ENCODE measurements at regions not wholly inside any gene's neighbourhood (a gene's known extent, or its start where the extent isn't known, plus 50 kb on each side); places are given as distances from the start of the nearest gene placed in this dataset.
"Not testable (repeated sequence)": the region's sequence is repeated elsewhere in the genome, so short reads cannot be mapped to it uniquely, and the experiment has no call there.

- no peak for DNase-seq
Observed at GRCh38 chr6:144438103-144438502, 153.0 kb downstream of the UTRN start.

DNA sequence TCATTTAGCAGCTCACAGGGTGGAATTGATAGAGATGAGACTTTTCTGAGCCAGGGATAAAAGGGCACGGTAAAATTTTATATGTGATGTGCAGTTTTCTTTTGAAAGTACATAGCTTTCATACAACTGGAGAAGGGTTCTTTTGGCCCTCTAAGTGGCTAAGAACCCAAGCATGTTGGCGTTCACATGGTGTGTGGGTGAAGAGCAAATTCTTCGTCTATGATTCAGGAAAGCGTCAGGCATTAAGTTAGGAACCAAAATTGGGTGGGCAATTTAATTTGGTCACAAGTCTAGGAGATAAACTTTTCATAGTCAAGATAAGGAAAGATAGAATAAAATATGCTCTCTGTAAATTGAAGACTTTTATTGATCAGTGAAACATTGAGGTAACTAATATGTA is 153.9 kb downstream of the UTRN start:
- DNase-seq: no peak

DNA sequence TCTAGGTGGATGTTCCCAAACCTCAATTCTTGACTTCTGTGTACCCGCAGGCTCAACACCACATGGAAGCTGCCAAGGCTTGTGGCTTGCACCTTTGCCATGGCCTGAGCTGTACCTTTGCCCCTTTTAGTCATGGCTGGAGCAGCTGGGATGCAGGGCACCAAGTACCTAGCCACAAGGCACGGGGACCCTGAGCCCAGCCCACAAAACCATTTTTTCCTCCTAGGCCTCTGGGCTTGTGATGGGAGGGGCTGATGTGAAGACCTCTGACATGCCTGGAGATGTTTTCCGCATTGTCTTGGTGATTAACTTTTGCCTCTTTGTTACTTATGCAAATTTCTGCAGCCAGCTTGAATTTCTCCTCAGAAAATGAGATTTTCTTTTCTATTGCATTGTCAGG is 156.7 kb downstream of the UTRN start:
- not testable (repeated sequence) for DNase-seq

DNA sequence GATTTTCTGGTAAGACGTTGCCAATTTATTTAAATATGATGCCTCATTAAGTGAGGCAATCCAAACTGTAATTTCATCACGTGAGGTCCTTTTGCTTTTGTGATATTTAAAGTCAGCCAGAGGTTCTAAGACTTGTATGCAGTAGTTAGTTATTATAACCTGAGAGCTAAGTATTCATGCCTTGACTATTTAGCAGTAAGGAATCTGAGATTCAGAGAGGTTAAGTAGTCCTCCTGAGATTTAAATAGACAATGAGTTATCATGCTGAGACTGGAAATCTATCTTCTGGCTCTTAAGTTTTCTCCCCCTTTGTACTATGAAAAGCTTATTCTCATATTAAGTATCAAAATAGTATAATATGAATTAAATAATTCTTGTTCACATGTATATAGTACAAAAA is 158.0 kb downstream of the UTRN start:
- no peak for DNase-seq

GRCh38 chr6:144447472-144447871 is 162.3 kb downstream of the UTRN start:
- no peak for DNase-seq

GRCh38 chr6:144449218-144449617 is 164.1 kb downstream of the UTRN start:
- DNase-seq: no peak

GRCh38 chr6:144449911-144450597 is 164.9 kb downstream of the UTRN start:
- no peak for DNase-seq

DNA sequence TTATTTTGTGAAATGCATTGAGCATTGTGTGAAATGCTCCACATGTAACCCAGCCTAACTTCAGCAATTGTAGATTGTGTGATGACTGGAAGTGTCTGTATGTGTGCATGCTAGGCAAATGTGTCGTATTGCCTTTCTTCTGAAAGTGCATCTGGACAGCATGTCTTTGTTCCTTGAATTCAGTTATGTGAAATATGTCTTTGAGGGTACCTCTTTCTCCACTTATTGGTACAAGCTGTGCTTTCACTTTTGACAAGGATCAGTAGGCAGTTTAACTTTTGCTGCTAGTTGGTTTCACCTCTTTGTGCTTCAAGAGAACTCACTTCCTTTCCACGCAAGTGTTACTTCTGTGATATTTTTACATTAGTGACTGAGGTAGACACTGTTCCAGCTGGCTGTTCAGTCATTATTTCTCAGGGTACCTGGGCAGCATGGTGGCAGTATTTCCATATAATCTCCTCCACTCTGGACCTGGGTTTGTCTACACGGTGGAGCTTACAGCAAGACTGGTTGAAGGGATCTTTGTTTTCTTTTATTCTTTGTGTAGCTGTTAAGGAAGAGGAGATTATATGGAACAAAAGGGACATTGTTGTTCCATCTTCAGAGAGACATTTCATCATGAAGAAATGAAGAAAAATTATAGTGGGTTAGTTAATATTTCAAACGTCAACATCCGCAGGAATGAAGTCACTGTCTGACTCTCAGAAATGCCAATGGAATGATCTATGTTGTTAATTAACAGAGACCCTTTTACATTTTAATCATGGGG is 175.4 kb downstream of the UTRN start:
- no peak for DNase-seq

- no peak for DNase-seq
Observed at GRCh38 chr6:144462058-144462457, 176.9 kb downstream of the UTRN start.

- no peak for DNase-seq
Observed at GRCh38 chr6:144466716-144467115, 181.6 kb downstream of the UTRN start.

DNA sequence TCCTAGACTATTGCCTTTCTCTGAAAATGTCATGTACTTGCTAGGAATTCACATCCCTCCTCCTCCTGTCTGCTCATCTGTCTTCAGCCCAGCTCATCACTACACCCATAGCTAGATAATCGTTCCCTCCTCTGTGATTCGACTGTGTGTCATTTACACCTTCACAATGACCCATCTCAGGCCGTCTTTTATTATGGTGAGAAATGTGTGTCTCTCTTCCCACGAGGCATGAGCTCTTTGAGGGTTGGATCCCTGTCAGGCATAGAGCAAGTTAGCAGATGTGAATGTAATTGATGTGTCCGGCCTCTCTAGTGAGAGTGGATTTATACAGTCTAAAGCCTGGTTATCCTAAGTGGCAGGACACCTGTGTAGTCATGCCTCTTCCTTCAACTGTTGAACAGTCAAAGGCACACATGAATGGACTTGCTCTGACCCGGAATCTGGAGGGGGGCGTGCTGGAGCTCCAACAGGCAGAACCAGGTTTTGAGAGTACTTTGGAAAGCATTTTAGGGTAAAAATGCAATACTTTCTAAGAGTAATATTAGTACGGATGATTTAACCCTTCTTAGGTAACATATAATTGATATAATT is 182.1 kb downstream of the UTRN start:
- DNase-seq: no peak

DNA sequence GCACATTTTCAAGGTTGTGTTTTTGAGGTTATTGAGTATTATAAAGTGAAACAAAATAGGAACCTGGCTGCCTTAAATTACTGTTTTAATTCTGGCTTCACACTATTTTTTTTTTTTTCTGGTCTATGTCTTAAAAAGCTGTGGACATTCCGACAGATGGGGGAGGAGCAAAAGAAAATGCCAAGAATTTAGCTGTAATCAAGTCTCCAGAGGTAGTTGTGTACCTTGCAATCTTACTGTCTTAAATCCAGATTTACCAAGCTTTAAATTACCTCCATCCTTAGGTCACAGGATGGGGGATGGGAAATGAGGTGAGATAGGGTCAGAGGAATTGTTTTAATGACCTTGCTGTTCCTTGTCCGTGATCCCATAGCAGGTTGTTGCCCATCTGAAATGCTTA is 182.8 kb downstream of the UTRN start:
- DNase-seq: no peak

DNA sequence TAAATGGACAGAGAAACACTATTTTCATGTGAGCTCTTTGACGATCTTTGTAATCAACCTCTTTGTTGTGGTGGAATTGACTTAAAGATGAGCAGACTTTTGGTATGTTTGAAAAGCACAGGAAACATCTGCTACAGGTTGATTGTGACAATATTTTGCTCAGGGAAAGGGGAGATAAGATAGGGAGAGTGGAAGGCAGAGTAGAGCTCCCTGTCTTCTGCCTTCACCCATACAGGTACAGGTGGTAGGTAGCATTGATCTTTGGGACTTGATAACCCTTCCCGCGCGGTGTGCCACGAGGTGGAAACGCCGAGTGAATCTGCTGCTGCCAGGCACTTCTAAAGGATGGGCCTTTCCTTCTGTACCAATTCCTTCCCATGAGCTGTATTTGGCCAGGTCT is 183.6 kb downstream of the UTRN start:
- no peak for DNase-seq

GRCh38 chr6:144469144-144469575 is 184.0 kb downstream of the UTRN start:
- DNase-seq: no peak

- not testable (repeated sequence) for DNase-seq
Observed at GRCh38 chr6:144470201-144470600, 185.1 kb downstream of the UTRN start.

- no peak for DNase-seq
Observed at GRCh38 chr6:144471986-144472385, 186.9 kb downstream of the UTRN start.

- no peak for DNase-seq
Observed at GRCh38 chr6:144474290-144474689, 189.2 kb downstream of the UTRN start.

DNA sequence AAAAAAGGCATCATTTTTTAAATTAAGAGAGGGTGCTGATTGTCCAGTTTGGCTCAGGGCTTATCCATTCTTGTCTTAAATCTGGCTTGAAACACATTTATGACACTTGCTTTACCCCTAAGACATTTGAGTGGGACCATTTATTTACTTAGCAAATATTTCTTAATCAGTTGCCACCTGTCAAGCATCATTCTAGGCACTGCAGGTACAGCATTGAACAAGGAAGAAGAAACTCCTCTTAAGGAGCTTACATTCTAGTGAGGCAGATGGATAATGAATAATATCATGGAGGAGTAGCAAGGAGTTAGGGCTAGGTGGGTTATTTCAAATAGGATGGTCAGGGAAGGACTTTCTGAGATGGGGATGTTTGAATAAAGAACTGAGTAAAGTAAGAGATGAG is 189.8 kb downstream of the UTRN start:
- DNase-seq: no peak

- no peak for DNase-seq
Observed at GRCh38 chr6:144475411-144475810, 190.3 kb downstream of the UTRN start.

DNA sequence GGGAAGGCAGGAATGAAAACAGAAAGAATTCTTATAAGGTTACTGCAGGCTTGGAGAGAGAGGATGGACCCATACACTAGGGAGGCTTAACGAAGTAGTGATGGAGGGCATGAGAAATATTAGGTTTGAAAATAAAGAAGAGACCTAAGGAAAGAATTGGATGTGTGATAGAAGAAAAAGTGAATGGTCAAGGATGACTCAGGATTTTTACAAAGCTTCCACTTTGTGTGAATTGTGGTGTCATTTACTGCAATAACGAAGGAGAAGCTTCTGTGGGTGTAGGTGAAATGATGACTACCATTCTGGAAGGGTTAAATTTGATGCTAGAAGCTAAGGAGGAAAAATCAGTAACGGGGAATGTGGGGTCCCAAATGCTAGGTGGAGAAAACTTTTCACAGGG is 191.2 kb downstream of the UTRN start:
- DNase-seq: no peak

DNA sequence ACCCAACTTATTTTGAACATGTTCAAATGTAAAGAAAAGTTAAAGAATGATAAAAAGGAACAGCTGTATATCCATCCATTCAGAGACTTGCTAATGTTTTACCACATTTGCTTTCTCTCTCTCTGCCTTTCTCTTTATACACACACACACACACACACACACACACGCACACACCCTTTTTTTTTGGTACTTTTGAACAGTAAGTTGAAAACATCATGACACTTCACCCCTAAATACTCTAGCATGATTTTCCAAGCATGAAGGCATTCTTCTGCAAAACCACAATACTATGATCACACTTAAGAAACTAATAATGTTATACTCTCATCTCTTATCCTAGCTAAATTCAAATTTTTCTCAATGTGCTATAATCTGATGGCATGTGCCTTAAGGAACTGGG is 192.3 kb downstream of the UTRN start:
- no peak for DNase-seq

GRCh38 chr6:144477856-144478255 is 192.7 kb downstream of the UTRN start:
- no peak for DNase-seq

- DNase-seq: no peak
Observed at GRCh38 chr6:144478483-144478882, 193.3 kb downstream of the UTRN start.

DNA sequence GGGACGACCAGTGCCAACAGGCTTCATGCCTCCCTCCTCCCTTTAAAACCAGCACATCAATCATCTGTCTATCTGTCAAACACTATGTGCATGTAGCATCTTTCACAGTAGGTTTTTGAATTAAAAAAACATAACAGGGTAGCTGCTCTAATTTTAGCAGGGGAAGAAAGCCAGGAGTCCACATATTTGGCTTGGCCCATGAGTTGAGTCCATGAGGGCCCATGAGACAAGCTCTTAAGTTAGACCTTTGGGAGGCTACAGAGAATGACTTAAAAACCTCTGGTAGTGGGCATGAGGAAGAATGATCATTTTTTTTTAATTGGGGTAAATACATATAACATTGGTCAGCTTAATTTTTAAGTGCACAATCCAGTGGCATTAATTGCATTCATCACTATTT is 194.9 kb downstream of the UTRN start:
- DNase-seq: no peak
